C1 segment of cervical spinal cord (tissue), 14 donors: ENCODE measurements at regions not wholly inside any gene's neighbourhood (a gene's known extent, or its start where the extent isn't known, plus 50 kb on each side); places are given as distances from the start of the nearest gene placed in this dataset.

Experiments used
- DNase-seq, 14 donors: peaks; one replicate each; lab custom pipeline; 2025; lab: John Stamatoyannopoulos, UW

DNA sequence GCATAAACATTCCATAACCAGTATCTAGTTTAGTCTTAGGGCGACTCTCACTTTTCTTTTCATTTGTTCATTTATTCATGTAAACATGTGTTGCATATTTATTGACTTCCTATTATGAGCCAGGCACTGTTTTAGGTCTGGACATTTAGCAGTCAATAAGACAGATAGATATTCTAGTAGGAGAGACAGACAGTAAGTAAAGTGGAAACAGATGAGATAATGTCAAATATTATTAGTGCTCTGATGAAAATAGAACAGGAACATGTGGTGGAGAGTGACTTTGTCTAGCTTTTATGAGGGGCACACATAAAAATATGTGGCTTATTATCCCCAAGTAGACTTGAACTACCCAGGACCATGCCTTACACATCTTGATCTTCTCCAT lies 193.0 kb downstream of the NDFIP2 start:
- DNase-seq, result no peak

GRCh38 chr13:79673310-79673992 lies 192.5 kb downstream of the NDFIP2 start:
- no peak for DNase-seq

- DNase-seq, result no peak
These were observed 190.5 kb downstream of the NDFIP2 start for GRCh38 chr13:79671420-79671819.

- no peak for DNase-seq
These were observed 187.3 kb downstream of the NDFIP2 start for GRCh38 chr13:79668201-79668752.

DNA sequence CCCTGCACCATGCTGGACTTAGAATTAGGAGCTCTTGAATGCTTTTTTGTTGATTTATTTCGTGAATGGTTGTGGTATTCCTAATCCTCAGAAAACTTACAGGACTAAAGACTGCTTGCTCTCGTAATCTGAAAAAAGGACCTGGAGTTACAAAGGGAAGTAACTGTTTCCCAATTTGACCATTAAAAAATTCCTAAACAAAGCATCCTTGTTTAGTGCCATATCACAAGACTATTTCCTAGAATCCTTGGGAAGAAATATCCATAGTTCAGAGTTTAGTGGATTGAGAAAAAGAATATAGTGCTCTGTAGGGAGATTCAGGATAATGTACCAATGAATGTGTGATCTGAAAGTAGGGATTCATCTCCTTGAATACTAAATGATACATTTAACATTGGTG lies 186.8 kb downstream of the NDFIP2 start:
- DNase-seq, result no peak

- no peak for DNase-seq
These were observed 183.2 kb downstream of the NDFIP2 start for GRCh38 chr13:79663977-79664636.

DNA sequence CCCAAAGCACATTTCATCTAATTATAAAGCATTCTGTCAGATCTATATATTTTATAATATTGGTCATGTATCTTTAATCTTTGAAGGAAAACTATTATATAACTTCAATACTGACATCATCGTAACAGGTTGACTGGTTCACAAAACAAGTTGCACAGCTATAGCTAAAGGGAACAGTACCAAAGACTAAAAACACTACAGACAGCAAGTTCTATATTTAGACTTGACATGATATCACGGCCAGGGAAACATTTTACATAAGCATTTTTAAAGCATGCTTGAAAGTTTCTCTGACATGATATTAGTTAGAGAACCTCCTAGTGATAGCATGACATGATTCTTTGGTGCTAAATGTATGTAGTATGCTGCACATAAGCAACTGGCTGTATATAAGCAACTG lies 182.5 kb downstream of the NDFIP2 start:
- no peak for DNase-seq

DNA sequence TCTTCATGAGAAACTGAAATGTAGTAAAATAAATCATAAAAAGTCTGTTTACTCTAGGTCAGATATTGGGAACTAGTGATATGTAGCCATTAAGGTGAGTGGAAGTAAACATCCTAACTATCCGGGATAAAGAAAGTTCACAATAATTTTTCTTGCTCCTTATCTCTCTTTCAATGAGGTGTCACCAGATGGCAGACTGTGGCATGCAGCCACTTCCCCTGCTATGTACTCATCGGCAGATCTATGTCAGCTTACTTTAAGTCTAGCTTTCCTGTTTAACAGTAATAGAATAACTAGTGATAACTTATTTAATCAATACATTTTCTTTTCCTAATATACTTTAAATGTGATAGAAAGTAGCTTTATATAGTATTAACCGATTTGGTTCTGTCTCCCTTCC lies 181.9 kb downstream of the NDFIP2 start:
- peak in 1 of 14 donors; percentile 52 for DNase-seq

GRCh38 chr13:79660361-79660760 lies 179.4 kb downstream of the NDFIP2 start:
- DNase-seq, result no peak

- no peak for DNase-seq
These were observed 178.2 kb downstream of the NDFIP2 start for GRCh38 chr13:79659121-79659521.

DNA sequence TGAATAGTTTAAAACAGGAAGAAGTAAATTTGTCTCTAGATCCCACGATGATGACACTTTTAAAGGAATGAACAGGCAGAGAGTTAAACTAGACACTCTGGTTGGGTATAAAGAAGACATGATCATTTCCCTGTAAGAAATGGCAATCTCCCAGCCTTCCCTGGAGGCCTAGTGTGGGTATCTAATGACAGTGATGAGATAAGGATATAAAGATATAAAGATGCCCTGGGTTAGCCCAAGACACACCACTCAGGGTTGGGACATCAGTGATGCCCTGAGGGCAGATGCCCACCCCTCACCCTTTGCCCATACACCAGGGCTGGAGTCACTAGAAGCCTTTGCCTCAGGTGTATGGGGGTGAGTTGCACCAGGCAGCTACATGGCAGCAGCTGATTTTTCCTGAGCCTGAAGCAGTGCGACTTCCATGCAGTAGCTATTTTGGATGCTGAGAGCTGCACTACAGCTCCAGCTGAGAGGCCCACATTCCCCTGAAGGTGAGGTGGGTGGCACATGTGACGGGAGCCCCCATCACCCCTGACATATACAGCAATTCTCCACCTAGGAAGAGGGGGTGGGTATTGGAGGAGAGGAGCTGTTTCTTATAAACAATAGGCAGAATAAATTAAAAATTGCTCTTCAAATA lies 177.5 kb downstream of the NDFIP2 start:
- DNase-seq, result no peak

- DNase-seq, result no peak
These were observed 174.6 kb downstream of the NDFIP2 start for GRCh38 chr13:79655509-79655908.

DNA sequence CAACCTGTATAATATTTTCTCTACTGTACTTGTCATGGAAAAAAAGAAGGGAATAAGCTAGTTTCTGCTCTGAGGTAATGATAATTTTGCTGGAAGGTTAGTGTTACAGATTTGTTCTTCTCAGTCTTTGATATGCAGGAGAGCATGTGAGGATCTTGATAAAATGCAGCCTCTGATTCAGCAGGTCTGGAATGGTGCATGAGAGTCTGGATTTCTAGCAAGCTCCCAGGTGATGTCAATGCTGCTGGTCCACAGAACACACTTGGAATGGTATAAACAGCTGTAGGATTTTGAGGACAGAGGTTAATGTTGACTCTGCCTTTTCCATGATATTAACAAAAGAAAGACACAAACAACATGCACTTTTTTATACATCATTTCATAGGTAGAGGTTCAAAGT lies 173.6 kb downstream of the NDFIP2 start:
- DNase-seq, result no peak

DNA sequence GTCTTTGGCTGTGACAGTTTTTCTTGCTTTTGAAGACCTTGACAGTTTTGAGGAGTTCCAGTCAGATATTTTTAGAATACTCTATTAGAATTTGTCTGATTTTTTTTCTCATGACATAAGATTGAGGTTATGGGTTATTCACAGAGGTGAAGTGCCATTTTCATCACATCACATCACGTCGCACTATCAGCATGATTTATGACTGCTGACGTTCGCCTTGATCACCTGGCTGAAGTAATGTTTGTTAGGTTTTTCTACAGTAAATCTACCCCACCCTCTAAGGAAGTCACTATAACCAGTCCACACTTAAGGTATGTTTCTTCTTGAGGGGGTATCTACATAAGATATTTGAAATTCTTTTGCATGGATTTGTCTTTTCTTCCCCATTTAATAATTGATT lies 169.7 kb downstream of the NDFIP2 start:
- DNase-seq, result no peak

- DNase-seq, result no peak
These were observed 167.2 kb downstream of the NDFIP2 start for GRCh38 chr13:79648191-79648590.

DNA sequence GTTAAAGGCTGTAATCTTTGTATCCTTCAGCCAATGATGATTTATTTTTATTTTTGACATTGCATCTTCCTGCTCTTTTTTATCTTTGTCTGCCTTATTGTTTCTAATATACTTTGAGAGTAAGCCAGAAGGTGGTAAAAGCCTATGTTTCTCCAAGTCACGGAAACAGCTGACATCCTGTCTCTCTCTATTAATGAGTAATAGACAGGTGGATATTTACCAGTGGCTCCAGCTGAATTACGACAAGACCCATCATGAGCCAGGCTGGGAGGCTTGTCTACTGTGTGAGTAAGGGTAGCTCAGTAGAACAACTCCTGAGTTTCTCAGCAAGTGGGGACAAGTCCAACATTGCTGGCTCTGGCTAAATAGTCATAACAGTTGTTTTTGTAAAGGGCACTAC lies 166.6 kb downstream of the NDFIP2 start:
- DNase-seq, result no peak

DNA sequence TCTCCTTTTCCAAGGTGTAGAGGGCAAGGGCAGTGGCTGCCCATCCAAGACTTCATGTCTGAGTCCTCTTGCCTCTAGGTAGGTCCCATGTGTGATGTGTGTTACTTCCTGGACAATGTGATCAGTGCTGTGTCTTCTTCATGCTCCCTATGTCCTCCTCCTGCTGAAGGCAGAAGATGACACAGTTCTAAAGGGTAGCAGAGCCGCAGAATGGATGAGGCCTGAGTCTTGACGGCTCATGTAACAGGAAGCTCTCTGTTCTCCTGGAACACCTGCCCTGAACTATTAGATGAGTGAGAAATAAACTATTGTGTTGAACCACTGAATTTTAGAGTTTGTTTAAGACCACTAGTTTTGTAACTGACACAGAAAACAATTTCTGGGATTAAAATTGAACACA lies 165.9 kb downstream of the NDFIP2 start:
- no peak for DNase-seq

GRCh38 chr13:79645569-79645968 lies 164.6 kb downstream of the NDFIP2 start:
- no peak for DNase-seq

DNA sequence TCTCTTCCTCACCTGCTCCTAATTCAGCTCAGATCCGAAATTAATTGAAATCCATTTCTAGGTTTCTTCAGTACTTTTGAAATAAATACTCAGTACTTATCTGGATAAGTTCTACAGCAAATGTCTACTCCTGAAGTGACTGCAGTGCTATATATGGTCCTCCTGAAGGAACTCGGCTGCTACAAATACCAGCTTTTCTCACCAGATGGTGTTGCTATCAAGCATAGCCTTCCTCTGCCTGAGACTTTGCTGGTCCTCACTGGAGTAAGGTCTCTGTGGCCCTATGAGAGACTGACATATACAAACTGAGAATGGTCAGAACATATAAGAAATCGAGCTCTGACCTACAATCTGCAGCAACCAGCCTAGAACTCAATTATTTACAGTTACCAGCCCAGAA lies 161.6 kb downstream of the NDFIP2 start:
- DNase-seq, result no peak

GRCh38 chr13:79637133-79637763 lies 156.3 kb downstream of the NDFIP2 start:
- peak in 1 of 14 donors; percentile 13 for DNase-seq

DNA sequence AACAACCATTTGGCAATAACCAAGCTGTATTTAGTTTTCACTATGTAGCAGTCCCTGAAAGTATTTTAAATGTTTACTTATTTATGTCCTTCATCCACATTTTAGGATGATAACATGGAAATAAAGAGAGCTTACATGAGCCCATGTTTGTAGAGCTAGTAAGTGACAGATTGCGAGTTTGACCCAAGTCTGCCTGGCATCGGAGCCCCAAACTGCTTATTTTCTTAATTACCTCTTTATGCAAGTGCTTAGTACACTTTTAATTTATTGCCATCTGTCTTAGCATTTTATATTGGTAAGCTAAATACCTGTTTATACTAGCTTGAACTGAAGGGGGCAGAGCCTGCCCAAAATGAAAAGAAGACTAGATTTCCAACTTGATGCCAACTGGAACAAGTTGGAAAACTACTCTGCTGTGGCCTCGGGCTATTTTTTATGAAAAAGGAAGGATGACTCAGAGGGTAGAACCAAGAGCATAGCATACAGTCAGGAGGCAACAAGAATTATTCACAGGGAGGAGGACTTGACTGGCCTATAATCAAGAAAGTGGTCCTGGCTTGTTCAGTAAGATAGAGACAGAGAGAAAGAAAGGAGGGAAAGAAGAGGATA lies 150.2 kb downstream of the NDFIP2 start:
- peak in 1 of 14 donors; percentile 35 for DNase-seq

- no peak for DNase-seq
These were observed 147.5 kb downstream of the NDFIP2 start for GRCh38 chr13:79628463-79628862.
